Stimulated activated naive CD8-positive, alpha-beta T cell treated with anti-CD3 and anti-CD28 coated beads, Interleukin-15, amount 100 ng/mL, for 72 hours (primary cell): ENCODE measurements at regions not wholly inside any gene's neighbourhood (a gene's known extent, or its start where the extent isn't known, plus 50 kb on each side); places are given as distances from the start of the nearest gene placed in this dataset.

Source experiments
- ATAC-seq: fragments of 150-1000 bp; cut with Tn5 transposase; 2 replicates; pipeline ENCODE4 v1.10.0; 2021; ENCODE audit warnings: mild to moderate bottlenecking, moderate library complexity
- DNase-seq, 2 donors: peaks; one replicate each; pipeline ENCODE4 v3.0.0; 2021 to 2022
- H3K27ac Mint-ChIP-seq, 2 donors: one replicate each; pipeline ENCODE4 v1.8.0; 2022; ENCODE audit warnings: mild to moderate bottlenecking in 2 of 2, mixed read lengths in 2 of 2, moderate library complexity in 2 of 2
- H3K27me3 Mint-ChIP-seq: one replicate; pipeline ENCODE4 v1.8.0; 2022; ENCODE audit warnings: mixed read lengths
- H3K4me1 Mint-ChIP-seq: one replicate; pipeline ENCODE4 v1.8.0; 2022; ENCODE audit warnings: mild to moderate bottlenecking, mixed read lengths
- H3K4me3 Mint-ChIP-seq, 2 donors: one replicate each; pipeline ENCODE4 v1.8.0; 2022; ENCODE audit warnings: mild to moderate bottlenecking in 2 of 2, mixed read lengths in 2 of 2, moderate library complexity in 1 of 2
- H3K9me3 Mint-ChIP-seq, 2 donors: one replicate each; pipeline ENCODE4 v1.8.0; 2022; ENCODE audit warnings: mixed read lengths in 2 of 2

DNA sequence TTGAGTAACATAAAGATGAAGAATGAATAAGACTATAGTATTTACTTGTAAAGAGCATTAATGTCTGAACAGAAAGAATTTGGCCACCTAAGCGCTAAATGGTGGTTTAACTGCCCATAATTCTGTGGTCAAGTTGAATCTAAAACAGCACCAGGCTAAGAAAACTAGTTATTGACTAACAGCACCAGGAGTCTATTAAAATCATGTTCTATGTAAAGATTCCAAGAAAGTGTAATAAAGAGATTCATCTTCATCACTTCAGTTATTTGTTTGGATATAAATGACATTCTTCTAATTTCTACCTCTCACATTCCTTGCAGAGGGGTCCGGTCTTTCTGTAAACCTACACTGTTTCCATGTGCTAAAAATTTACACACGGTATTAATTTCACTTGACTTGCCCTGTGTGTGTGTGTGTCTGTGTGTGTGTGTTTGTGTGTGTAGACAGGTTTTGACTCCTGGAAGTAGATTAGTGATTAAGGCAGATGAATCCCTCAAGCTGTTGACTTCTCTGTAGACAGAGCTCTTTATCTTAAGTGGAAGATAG, 84.4 kb downstream of the KLF6 start:
- Mint-ChIP-seq H3K4me3 (no peak overlapping the region), H3K27ac (no peak overlapping the region), H3K27me3 (peaks cover 48% of the 10 kb centered on the region), H3K9me3 (peaks cover 0 to 21% of the 10 kb centered on the region in 2 donors), H3K4me1 (peaks cover 6% of the 10 kb centered on the region)
- ATAC-seq (no peak), DNase-seq (no peak)

DNA sequence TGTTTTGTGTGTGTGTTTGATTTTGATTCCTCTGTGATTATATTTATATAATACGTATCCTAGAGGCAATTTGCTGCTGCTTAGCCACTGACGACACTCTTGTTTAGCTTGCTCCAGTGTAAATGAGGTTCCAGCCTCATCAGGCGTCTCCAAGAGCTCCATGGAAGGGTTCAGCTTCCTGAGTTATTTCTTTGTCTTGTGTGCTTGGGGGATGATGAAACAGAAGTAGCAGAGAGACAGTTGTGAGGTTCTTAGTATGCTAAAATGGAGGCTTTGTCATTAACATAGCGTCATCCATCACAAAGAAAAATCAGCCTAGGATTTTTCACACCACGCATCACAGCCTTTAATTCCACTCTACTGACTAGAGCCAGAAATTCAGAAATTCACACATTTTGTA, 85.1 kb downstream of the KLF6 start:
- no peak overlapping the region for H3K4me3 Mint-ChIP-seq
- peaks cover 48% of the 10 kb centered on the region for H3K27me3 Mint-ChIP-seq
- peaks cover 0 to 28% of the 10 kb centered on the region in 2 donors for H3K9me3 Mint-ChIP-seq
- ATAC-seq (no peak), DNase-seq (no peak)
- H3K4me1 Mint-ChIP-seq, result peaks cover 6% of the 10 kb centered on the region
- H3K27ac Mint-ChIP-seq, result no peak overlapping the region

DNA sequence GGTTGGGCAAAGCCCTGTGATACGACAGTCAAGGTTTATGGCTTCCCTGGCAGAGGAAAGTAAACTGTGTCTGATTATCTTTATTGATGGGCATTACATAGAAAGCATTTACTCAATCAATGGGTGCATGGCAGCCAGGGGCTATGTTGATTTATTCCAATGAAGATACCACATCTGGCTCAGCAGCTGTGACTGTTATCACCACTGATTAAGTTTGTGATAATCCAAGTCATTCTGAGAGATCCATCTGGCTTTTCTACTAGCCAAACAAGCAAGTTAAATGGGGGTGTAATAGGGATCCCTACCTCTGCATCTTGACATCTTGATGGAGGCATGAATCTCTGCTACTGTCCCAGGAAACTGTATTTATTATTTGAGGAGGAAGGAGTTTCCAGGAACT, 86.7 kb downstream of the KLF6 start:
- Mint-ChIP-seq H3K27me3 (peaks cover 48% of the 10 kb centered on the region), H3K4me3 (no peak overlapping the region), H3K27ac (no peak overlapping the region), H3K4me1 (peaks cover 6% of the 10 kb centered on the region), H3K9me3 (peaks cover 0 to 29% of the 10 kb centered on the region in 2 donors)
- ATAC-seq, result no peak
- no peak for DNase-seq

DNA sequence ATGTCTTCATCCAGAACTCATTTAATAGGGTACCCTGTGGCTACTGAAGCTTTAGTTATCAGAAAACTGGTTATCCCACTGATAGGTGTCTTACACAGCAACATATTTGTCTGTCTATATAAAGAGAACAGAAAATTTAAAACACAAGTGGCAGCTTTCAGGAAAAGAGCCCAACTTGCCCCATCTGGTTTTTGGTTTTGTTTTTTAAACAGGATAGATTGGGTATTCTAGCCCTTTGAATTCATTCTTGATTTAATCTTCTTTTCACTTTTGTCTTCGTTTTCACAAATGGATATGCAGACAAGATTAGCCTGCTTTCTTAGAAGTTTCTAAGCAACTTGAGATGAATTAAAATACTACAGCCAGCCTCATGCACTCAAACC, 91.3 kb downstream of the KLF6 start:
- DNase-seq, result no peak

DNA sequence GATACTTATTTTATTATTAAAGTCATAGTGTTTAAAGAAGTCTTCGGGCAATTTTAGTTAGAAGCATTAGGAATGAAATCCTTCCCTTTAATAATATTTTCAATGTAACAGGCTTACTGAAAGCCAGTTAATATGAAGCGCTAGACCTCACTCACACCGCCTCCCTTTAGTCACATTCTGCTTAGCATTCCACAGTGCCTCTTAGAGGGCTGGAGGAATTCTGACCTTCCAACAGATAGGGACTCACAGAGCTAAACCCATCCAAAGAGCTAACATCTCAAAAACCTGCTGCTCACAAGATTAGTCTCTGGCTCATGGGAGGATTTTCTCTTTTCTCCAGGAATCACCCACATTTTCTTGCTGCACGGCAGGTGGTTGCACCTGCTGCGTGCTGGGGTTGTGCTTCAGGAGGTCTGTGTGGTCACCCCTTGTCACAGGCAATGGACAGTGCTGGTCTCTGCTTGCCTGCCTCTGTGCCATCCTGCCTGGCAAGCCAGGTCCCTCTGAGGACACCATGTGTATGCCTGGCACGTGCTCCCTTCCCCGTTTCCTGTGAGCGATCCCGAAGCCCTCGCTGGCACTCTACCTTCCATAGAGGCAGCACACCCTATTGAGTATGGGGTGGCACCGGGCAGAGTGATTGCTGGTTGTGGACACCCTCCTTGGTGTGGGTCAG, 91.8 kb downstream of the KLF6 start:
- no peak overlapping the region for H3K4me3 Mint-ChIP-seq
- H3K9me3 Mint-ChIP-seq, result peaks cover 0 to 29% of the 10 kb centered on the region in 2 donors
- no peak overlapping the region for H3K27ac Mint-ChIP-seq
- H3K27me3 Mint-ChIP-seq, result peaks cover 10% of the 10 kb centered on the region
- H3K4me1 Mint-ChIP-seq, result peaks cover 10% of the 10 kb centered on the region
- no peak for DNase-seq
- peak; percentile 35 for ATAC-seq

More for the DNA sequence above, 91.3 kb downstream of the KLF6 start:
- H3K4me3 Mint-ChIP-seq, result no peak overlapping the region
- H3K4me1 Mint-ChIP-seq, result peaks cover 10% of the 10 kb centered on the region
- no peak overlapping the region for H3K27ac Mint-ChIP-seq
- ATAC-seq, result peak; percentile 20
- H3K9me3 Mint-ChIP-seq, result peaks cover 0 to 29% of the 10 kb centered on the region in 2 donors
- peaks cover 15% of the 10 kb centered on the region for H3K27me3 Mint-ChIP-seq

DNA sequence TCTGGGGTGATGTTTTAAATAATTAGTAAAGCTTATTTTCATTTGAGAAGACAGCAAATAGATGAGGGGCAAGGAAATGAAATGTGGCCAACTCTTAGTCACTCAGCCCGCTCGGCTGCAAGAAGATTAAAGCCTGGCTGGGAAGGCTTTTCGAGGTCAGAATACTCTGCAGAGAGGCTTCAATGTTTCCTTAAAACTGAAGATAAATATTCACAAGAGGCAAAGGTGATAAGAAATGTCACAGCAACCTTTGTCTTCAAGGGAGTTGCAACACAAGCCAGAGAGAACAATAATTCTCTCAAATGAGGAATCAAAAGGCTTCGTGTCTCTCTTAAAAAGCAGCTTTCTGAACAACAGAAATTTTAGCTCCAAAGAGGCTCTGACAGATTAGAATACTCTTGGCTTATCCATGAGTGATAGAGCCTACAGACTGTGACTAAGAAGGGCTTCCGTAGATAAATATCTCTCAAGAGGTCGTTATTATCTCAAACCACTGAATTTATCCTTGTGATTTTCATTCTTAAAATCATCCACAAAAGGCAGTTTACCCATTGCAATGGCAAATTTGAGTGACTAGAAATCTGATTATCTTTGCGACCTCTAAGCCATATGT, 92.5 kb downstream of the KLF6 start:
- peaks cover 4 to 24% of the 10 kb centered on the region in 2 donors for H3K9me3 Mint-ChIP-seq
- ATAC-seq (no peak), DNase-seq (no peak)
- H3K27ac Mint-ChIP-seq, result no peak overlapping the region
- H3K27me3 Mint-ChIP-seq, result peaks cover 3% of the 10 kb centered on the region
- no peak overlapping the region for H3K4me3 Mint-ChIP-seq
- peaks cover 10% of the 10 kb centered on the region for H3K4me1 Mint-ChIP-seq

DNA sequence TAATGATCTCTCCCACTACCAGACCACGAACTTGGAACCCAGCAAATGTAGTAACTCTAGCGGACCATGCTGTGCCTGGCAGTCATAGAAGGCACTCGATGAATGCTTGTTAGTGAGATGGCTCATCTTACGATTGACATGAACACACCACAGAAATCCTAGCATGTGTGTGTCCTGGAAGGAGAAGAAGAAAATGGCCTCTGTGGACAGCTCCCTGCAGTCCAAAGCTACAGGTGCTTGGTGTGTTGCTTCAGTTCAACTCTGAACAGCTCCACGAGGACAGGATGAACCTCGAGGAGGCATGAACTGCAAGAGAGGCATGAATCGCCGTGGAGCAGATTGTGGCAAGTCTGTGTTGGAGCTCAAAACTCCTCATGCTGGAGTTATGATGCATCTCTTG, 93.5 kb downstream of the KLF6 start:
- peaks cover 10% of the 10 kb centered on the region for H3K4me1 Mint-ChIP-seq
- no peaks in the 10 kb centered on the region for H3K27me3 Mint-ChIP-seq
- H3K9me3 Mint-ChIP-seq, result peaks cover 7 to 16% of the 10 kb centered on the region in 2 donors
- DNase-seq (no peak), ATAC-seq (no peak)
- H3K27ac Mint-ChIP-seq, result no peak overlapping the region
- H3K4me3 Mint-ChIP-seq, result no peak overlapping the region

DNA sequence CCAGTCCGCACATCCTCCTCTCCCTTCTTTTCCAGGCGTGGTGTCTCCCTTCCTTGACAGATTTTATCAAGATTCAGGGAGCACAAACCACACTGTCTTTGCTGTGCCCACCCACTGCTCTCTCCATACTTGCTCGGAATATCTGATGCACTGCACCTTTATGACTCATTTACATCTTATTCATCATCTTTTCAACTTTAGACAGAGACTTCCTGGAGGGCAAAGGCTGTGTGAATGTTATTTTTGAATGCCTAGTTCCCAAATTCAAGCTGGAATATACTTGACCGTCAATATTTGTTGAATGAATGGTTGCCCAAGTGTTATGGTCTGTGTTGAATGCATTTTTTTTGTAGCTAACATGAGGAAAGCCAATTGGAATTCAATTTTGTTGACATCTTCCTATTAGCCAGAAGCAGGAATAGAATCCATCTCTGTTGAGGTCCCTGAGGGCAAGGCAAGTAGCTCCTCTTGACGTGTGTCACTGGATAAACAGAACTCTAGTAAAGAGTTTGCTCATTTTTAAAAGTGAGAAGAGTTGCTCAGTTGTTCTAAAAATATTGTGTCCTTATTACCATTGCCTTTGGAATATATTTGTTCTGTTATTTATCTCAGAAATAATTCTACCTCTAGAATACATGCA, 95.0 kb downstream of the KLF6 start:
- peaks cover 2 to 7% of the 10 kb centered on the region in 2 donors for H3K9me3 Mint-ChIP-seq
- peaks cover 12% of the 10 kb centered on the region for H3K4me1 Mint-ChIP-seq
- DNase-seq (no peak), ATAC-seq (no peak)
- H3K27me3 Mint-ChIP-seq, result no peaks in the 10 kb centered on the region
- H3K4me3 Mint-ChIP-seq, result no peak overlapping the region
- H3K27ac Mint-ChIP-seq, result peak overlapping the region in 1 of 2 donors; percentile 77

DNA sequence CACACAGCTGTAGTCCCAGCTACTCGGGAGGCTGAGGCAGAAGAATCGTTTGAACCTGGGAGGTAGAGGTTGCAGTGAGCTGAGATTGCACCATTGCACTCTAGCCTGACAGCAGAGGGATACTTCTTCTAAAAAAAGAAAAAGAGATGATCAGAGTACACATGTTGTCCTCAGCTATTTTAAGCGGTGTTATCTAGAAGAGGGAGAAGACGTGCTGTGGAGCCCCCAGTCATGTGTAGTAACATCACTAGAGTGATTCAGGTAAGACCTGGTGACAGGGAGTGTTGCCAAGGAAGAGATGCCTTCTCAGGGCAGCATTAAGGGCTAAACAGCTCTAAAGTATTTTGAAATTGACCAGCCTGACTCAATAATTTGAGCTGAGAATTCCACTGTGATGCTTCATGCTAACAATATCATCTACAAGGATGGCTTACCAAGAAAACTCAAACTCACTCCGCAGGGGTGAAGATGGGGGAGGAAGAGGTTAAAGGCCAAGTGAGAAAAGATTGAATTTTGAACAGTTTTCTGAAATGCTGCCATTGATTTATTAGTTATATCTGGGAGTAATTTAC, 97.4 kb downstream of the KLF6 start:
- Mint-ChIP-seq H3K4me3 (no peak overlapping the region), H3K27me3 (no peaks in the 10 kb centered on the region), H3K4me1 (peaks cover 18% of the 10 kb centered on the region), H3K27ac (peak overlapping the region in 1 of 2 donors; percentile 61), H3K9me3 (peaks cover 0 to 7% of the 10 kb centered on the region in 2 donors)
- no peak for ATAC-seq
- no peak for DNase-seq

DNA sequence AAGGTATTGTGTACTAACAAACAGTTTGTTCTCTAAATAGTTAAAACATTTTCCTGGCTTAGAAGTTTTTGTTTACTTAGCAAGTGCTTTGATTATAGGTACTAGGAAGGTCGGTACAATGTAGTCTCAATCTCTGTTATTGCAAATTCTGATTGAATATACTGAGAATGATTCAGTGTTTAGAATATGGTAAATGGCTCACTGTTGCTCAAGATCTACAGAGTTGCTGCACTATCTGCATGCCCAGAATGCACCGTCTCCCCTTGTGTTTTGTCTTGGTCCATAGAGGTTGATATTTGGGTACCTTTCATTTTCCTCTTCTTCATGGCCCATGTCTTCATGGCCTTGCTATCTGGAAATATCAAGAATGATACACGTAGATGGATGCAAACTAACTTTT, 99.6 kb downstream of the KLF6 start:
- Mint-ChIP-seq H3K4me1 (peaks cover 18% of the 10 kb centered on the region), H3K9me3 (peaks cover 0 to 7% of the 10 kb centered on the region in 2 donors), H3K27me3 (no peaks in the 10 kb centered on the region), H3K4me3 (no peak overlapping the region), H3K27ac (no peak overlapping the region)
- DNase-seq, result no peak
- no peak for ATAC-seq

DNA sequence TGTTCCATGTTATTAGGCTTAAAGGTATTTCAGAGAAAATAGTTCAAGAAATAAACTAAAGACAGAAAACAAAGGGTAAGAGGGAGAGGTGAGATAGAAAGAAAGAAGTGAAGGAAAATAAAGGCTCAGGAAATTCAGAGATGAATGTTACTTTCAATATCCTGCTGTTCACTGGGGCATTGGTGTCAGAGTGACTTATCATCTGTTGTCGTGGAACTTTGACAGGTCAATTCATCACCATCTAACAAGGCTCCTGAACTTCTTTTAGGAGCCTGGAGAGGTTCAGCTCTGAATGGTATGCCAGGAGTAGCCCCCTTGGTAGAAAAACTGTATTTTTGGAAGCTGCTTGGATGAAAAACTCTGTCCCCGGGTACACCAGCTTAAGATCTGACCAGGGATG, 100.1 kb downstream of the KLF6 start:
- no peak overlapping the region for H3K4me3 Mint-ChIP-seq
- H3K27me3 Mint-ChIP-seq, result no peaks in the 10 kb centered on the region
- H3K27ac Mint-ChIP-seq, result peak overlapping the region in 1 of 2 donors; percentile 91
- H3K9me3 Mint-ChIP-seq, result peaks cover 0 to 7% of the 10 kb centered on the region in 2 donors
- ATAC-seq, result no peak
- DNase-seq, result no peak
- peaks cover 14% of the 10 kb centered on the region for H3K4me1 Mint-ChIP-seq

DNA sequence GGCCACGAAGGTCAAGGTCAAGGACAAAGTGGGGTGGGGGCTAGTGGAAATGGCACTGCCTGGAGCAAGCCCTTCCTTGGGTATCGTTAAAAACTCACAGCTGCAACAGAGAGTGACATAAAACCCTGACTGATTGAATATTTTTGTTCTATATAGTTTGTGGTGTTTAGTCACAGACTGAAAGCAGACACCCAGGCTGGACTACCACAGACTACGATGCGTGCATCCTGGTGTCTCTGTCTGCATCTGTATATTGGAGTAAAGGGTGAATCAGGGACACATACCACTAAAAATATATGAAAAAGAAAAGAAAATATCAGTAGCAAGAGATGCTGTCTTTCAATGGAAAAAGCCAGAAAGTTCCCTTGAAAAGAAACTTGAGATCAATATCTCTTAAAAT, 101.4 kb downstream of the KLF6 start:
- Mint-ChIP-seq H3K4me1 (peaks cover 8% of the 10 kb centered on the region), H3K27me3 (no peaks in the 10 kb centered on the region), H3K4me3 (no peak overlapping the region), H3K27ac (no peak overlapping the region), H3K9me3 (peaks cover 0 to 7% of the 10 kb centered on the region in 2 donors)
- no peak for ATAC-seq
- no peak for DNase-seq

DNA sequence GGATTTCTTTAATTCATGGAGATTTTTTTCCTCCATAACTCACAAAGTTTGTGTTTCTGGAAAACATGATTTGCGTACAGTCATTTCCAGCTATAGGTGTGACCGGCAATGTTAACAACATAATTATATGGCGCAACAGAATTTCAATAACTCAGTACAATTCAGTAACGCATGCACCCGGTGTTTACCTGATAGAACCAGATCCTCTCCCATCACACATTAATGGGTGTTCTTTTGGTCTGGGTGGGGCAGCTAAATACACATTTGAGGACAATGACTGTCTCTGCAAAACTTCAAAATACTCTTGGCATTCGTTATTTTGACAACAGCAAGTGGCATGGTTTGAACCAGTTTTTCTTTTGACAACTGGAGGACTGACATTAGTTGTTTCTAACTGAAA, 102.3 kb downstream of the KLF6 start:
- no peaks in the 10 kb centered on the region for H3K27me3 Mint-ChIP-seq
- H3K4me3 Mint-ChIP-seq, result no peak overlapping the region
- no peak overlapping the region for H3K27ac Mint-ChIP-seq
- ATAC-seq, result no peak
- no peak for DNase-seq
- H3K4me1 Mint-ChIP-seq, result peaks cover 8% of the 10 kb centered on the region
- H3K9me3 Mint-ChIP-seq, result peaks cover 0 to 5% of the 10 kb centered on the region in 2 donors

DNA sequence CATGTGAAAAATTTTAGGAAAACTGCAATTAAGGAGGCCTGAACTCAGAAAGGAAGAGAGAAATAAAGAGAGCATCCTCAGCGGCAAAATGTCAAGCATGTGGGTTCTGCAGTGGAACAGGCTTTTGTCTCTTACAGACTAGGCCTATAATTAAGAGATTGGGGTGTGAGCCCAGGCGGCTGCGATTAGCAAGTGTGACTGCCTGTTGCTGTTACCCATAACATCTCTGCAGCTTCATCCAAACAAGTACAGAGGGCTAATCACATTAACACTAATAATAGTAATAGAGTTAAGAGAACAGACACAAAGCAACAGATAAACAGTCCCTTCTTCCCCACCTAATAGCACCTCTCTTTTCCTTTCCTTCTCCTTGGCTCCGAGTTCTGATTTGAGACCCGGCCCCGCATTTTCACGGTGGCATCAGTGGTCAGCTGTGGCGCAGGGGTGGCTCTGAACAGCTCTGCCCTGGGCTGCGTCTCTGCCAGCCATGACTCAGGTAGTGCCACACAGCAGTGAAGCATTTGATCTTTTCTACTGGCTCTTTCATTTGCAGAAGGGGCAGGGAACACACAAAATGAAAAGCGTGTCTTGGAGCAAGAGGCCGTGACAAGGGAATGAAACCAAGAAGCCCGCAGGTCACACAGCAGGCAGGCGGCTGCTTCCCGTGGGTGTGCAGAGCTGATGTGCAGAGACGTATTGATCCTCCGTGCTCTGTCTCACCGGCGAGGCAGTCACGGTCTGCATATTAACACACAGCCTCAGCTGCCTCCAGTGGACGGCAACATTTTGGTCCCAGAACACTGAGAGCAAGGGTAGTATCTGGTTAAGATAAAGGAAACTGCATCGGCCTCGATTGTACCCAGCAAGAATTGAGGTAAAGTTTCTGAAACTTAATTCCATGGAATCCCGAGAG, 103.1 kb downstream of the KLF6 start:
- ATAC-seq, result no peak
- Mint-ChIP-seq H3K9me3 (no peaks in the 10 kb centered on the region), H3K27ac (no peak overlapping the region), H3K4me3 (no peak overlapping the region), H3K4me1 (peaks cover 8% of the 10 kb centered on the region), H3K27me3 (no peaks in the 10 kb centered on the region)
- no peak for DNase-seq
